ENCODE measurements at regions not wholly inside any gene's neighbourhood (a gene's known extent, or its start where the extent isn't known, plus 50 kb on each side); places are given as distances from the start of the nearest gene placed in this dataset.

DNA sequence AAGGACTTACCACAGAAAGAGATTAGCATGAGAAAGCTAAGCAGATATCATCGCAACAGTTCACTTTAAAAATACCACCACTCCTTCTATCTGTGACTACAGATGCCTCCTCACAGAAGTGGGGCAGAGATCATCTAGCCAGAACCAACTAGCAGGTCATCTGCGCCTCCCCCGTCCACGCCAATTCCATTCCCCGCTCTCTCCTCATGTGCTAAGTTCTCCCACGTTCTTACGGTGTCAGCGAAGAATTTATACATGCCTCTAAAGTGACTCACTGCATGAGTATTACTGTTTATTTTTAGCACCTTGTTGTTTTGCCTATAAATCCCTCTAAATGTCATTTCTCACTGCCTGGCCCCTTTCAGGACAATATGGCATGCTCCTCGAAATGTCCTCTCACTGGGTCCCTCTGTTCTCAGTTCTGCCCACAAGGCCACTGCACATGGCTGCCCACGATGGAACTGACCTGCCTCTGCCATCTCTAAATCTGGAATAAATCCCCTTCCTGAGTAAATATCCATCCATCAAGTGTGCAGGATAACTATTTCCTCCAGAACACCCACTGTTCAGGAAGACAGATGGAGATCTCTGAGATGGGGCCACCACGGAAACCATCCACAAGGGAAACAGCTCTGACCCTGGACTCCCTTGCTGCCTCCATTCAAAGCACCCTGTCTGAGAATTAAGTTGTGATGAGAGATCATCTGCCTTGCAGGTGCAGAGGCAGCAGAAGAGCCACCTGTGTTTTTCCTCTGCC lies 137.7 kb downstream of the IRS1 start:
- Mint-ChIP-seq H3K27me3 (peaks cover 10% of the 10 kb centered on the region), H3K9me3 (no peaks in the 10 kb centered on the region), H3K36me3 (ENCODE audit: low read depth) (no peaks in the 10 kb centered on the region), H3K27ac (no peak overlapping the region), H3K4me1 (peaks cover 1% of the 10 kb centered on the region), H3K4me3 (no peak overlapping the region)
- ChIA-PET CTCF (no interaction called here), POLR2A (no interaction called here)
- DNase-seq: no peak

DNA sequence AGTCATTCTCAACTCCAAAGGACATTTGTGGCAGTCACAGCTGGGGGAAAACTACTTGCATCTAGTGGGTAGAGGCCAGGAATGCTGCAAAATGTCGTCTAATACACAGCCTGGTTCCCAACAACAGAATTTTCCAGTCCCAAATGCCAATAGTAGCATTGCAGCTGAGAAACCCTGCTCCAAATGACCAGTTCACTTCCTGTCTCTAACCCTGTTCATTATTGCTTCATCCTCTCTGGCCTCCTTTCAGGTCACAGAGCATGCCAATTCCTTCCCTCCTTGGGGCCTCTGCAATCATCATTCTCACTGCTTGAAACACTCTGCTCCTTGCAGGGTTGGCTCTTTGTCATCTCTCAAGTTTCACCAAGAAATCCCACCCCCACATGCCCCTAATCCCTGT lies 139.1 kb downstream of the IRS1 start:
- H3K4me1 Mint-ChIP-seq: peaks cover 7% of the 10 kb centered on the region
- peaks cover 10% of the 10 kb centered on the region for H3K27me3 Mint-ChIP-seq
- ChIA-PET POLR2A (no interaction called here), CTCF (interaction anchor here (1.1 kb wide), 1 partner anchor 8 kb away, joined by 5 read pairs; no protein-coding TSS in a partner anchor)
- H3K9me3 Mint-ChIP-seq: no peaks in the 10 kb centered on the region
- no peak overlapping the region for H3K4me3 Mint-ChIP-seq
- no peaks in the 10 kb centered on the region for H3K36me3 Mint-ChIP-seq (ENCODE audit: low read depth)
- no peak overlapping the region for H3K27ac Mint-ChIP-seq
- DNase-seq: no peak

DNA sequence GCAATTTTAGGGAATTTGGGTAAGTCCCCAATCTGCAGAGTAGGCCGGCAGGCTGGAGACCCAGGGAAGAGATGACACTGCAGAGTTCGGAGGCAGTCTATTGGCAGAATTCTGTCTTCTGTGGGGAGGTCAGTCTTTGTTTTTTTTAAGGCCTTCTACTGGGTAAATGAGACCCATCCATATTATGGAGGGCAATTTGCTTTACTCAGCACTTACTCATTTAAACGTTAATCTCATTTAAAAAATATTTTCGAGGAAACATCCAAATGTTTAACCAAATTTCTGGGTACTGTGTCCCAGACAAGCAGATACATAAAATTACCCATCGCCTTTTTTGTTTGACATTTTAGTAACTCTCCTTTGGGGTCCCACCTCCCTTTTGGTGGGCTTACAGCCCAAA lies 139.5 kb downstream of the IRS1 start:
- DNase-seq: no peak
- peaks cover 6% of the 10 kb centered on the region for H3K27me3 Mint-ChIP-seq
- no peak overlapping the region for H3K4me3 Mint-ChIP-seq
- POLR2A ChIA-PET: no interaction called here
- peaks cover 7% of the 10 kb centered on the region for H3K4me1 Mint-ChIP-seq
- H3K36me3 Mint-ChIP-seq (ENCODE audit: low read depth): peaks cover 1% of the 10 kb centered on the region
- H3K9me3 Mint-ChIP-seq: no peaks in the 10 kb centered on the region
- CTCF ChIA-PET: interaction anchor here (1.1 kb wide), 1 partner anchor 8 kb away, joined by 5 read pairs; no protein-coding TSS in a partner anchor
- no peak overlapping the region for H3K27ac Mint-ChIP-seq

DNA sequence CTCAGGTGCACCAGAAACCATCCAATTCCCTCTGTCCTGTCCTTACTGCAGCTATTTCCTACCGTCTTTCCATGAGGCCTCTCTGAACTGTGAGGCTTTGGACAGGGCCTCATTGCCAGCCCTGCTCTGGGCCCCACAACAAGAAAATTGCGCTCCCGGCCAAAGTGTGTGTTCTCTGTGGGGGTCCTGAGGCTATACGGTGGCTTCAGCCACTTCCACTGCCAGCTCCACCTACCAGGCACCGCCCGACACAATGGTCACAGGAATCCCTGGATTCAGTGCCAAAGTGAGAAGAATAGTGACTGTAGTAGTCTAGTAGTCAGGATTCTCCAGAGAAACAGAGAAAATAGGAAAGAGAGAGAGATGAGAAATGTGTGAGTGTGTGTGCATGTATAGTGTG lies 140.2 kb downstream of the IRS1 start:
- H3K27ac Mint-ChIP-seq: no peak overlapping the region
- H3K27me3 Mint-ChIP-seq: peaks cover 4% of the 10 kb centered on the region
- peaks cover 9% of the 10 kb centered on the region for H3K4me1 Mint-ChIP-seq
- no peak overlapping the region for H3K4me3 Mint-ChIP-seq
- peaks cover 1% of the 10 kb centered on the region for H3K36me3 Mint-ChIP-seq (ENCODE audit: low read depth)
- ChIA-PET POLR2A (no interaction called here), CTCF (no interaction called here)
- DNase-seq: no peak
- peaks cover 3% of the 10 kb centered on the region for H3K9me3 Mint-ChIP-seq

DNA sequence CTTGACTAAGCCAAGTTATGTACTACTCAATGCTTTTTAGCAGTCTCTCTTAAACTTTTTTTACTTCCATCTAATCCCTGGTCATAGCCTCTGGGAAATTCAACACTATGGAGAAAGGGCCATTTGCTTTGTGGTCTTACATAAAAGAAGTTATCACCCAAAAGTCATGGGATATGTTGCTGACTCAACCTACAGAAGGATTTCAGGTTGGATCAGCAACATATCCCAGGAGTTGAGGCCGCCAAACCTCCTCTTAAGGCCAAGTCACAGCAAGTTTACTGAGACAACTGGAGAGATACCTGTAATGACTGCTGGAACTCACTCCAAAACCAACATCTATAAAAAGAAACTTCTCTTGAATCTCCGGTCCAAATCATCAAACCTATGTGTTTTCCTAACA lies 141.1 kb downstream of the IRS1 start:
- Mint-ChIP-seq H3K27me3 (peaks cover 4% of the 10 kb centered on the region), H3K27ac (no peak overlapping the region), H3K4me1 (peaks cover 13% of the 10 kb centered on the region), H3K9me3 (peaks cover 3% of the 10 kb centered on the region), H3K36me3 (ENCODE audit: low read depth) (peaks cover 1% of the 10 kb centered on the region), H3K4me3 (no peak overlapping the region)
- ChIA-PET POLR2A (no interaction called here), CTCF (no interaction called here)
- DNase-seq: no peak

DNA sequence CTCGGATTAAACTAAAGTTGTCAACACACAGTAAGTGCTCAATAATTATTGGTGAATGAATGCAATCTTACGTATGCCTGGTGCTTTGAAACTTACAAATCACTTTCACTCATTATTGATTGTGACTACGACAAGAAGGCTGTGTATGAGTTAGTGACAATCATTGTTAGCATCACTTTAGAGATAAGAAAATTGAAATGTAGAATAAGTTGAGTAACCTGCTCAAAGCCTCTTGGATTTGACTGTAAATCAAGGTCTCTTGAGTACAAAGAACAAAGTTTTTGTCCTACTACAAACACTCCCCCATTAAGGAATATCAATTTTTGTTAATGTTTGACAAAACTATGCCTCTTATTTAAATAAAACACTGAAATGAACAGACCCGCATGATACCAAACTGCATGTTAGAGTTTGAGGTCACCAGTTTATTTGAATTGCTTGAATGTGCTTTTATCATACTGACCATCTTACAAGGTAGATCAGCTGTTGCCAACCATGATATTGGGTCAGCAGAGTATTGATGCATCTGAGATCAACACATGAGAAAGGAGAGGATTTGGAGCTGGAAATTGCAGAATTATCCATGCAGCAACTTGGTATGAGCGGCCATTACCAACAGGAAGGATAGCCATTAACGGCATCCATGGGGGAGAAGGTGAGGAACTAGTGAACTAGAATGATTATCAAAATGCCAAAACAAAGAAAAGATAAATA lies 142.1 kb downstream of the IRS1 start:
- ChIA-PET CTCF (no interaction called here), POLR2A (no interaction called here)
- no peak overlapping the region for H3K27ac Mint-ChIP-seq
- H3K9me3 Mint-ChIP-seq: peaks cover 3% of the 10 kb centered on the region
- DNase-seq: no peak
- no peak overlapping the region for H3K4me3 Mint-ChIP-seq
- H3K36me3 Mint-ChIP-seq (ENCODE audit: low read depth): peaks cover 1% of the 10 kb centered on the region
- H3K4me1 Mint-ChIP-seq: peaks cover 21% of the 10 kb centered on the region
- H3K27me3 Mint-ChIP-seq: peaks cover 4% of the 10 kb centered on the region

DNA sequence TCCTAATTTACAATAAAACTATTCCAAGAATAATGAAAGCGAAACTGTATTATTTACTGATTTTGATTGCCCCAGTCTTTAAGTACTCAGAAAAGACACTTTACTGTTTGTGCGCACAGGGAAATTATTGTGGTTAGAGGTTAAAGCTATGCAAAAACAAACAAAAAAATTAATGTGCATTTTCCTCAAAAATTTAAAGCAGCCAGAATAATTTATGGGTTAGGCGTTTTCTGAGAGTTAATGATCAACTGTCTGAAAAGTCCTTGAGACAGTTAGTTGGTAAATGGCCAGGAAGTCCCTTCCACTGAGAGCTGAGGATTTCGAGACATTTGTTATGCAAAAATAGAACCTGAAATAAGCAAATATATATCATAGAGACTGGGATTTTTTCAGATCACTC lies 143.3 kb downstream of the IRS1 start:
- Mint-ChIP-seq H3K9me3 (peaks cover 3% of the 10 kb centered on the region), H3K4me1 (peaks cover 32% of the 10 kb centered on the region), H3K36me3 (ENCODE audit: low read depth) (peaks cover 1% of the 10 kb centered on the region), H3K27me3 (peaks cover 4% of the 10 kb centered on the region), H3K4me3 (no peak overlapping the region), H3K27ac (no peak overlapping the region)
- POLR2A ChIA-PET: no interaction called here
- no peak for DNase-seq
- CTCF ChIA-PET: interaction anchor here (0.6 kb wide), 1 partner anchor 252 kb away, joined by 3 read pairs; no protein-coding TSS in a partner anchor

DNA sequence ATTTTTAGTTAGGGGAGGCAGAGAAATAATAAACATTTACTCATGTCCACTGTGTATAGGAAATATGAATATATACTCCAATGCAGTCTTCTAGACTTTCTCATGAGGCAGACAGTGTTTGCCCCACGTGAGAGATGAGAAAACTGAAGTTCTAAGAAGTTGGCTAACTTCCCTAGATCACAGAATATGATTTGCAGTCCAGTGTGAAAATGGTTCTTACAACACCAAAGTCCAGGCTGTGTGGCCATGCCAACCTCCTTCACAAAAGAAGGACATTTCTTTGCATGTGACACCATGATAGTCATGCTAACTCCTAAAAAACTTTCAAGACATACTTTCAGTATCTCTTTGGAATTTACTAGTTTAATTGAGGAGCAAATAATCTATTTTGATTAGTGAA lies 143.7 kb downstream of the IRS1 start:
- H3K4me1 Mint-ChIP-seq: peaks cover 37% of the 10 kb centered on the region
- peaks cover 4% of the 10 kb centered on the region for H3K27me3 Mint-ChIP-seq
- H3K9me3 Mint-ChIP-seq: peaks cover 3% of the 10 kb centered on the region
- H3K36me3 Mint-ChIP-seq (ENCODE audit: low read depth): peaks cover 1% of the 10 kb centered on the region
- ChIA-PET POLR2A (no interaction called here), CTCF (interaction anchor here (0.6 kb wide), 1 partner anchor 253 kb away, joined by 3 read pairs; no protein-coding TSS in a partner anchor)
- no peak overlapping the region for H3K4me3 Mint-ChIP-seq
- no peak overlapping the region for H3K27ac Mint-ChIP-seq
- no peak for DNase-seq

DNA sequence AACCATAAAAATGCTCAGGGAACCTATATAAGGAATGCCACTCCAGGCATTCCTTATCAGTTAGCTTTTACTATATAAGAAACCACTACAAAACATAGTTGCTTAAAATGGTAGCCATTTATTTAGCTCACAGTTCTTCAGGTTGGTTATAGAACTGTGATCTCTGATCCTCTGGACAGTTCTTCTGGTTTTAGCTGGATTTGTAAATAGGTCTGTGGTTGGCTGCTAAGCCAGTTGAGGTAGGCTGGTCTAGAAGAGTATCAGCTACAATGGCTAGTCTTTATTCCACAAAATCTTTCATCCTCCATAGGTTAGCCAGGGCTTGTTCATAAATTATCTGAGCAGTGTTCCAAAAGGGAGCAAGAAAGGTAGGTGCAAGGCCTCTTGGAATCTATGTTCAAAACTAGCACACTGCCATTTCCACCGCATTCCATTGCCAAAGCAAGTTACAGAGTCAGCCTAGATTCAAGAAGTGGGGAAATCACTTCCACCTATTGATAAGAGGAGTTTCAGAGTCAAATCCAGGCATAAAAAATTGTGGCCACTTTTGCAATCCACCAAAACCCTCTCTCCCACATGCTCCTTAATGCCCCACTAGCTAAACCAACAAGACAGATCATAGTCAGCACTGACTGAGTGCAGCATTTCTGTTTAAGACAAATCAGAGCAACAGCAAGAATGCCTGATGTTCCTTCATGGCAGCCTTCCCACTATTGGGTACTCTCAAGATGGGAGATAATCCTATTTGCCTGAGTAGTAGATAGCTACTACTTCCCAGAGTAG lies 146.4 kb downstream of the IRS1 start:
- peaks cover 17% of the 10 kb centered on the region for H3K9me3 Mint-ChIP-seq
- H3K27ac Mint-ChIP-seq: no peak overlapping the region
- no peak overlapping the region for H3K4me3 Mint-ChIP-seq
- H3K4me1 Mint-ChIP-seq: peaks cover 55% of the 10 kb centered on the region
- peaks cover 4% of the 10 kb centered on the region for H3K27me3 Mint-ChIP-seq
- H3K36me3 Mint-ChIP-seq (ENCODE audit: low read depth): peaks cover 21% of the 10 kb centered on the region
- ChIA-PET POLR2A (no interaction called here), CTCF (interaction anchor here (1.2 kb wide), 1 partner anchor 68 kb away, joined by 3 read pairs; no protein-coding TSS in a partner anchor)
- DNase-seq: no peak

DNA sequence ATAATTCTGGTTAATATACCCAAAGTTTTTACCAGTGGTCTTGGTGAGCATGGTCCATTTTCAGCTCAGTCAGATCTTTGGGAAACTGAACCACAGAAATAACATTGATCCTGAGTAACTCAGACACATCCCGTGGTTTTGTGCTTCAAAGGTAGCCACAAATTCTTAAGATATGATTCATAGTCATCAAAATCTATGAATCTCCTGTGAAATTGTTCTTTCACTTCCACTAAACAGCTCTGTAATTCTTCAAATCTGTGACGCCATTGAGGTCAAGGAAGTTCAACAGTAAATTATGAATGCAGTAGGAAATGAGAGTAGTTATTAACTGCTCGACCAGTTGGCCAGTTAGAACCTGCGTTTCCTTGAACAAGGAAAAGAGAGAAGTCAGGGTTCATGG lies 147.3 kb downstream of the IRS1 start:
- Mint-ChIP-seq H3K27me3 (no peaks in the 10 kb centered on the region), H3K4me3 (no peak overlapping the region), H3K9me3 (peaks cover 18% of the 10 kb centered on the region), H3K4me1 (peaks cover 55% of the 10 kb centered on the region), H3K27ac (peak overlapping the region; percentile 26), H3K36me3 (ENCODE audit: low read depth) (peaks cover 21% of the 10 kb centered on the region)
- no peak for DNase-seq
- ChIA-PET CTCF (interaction anchor here (0.6 to 1.3 kb wide), 3 partner anchors 8 to 85 kb away, joined by 3 to 5 read pairs (median 4); no protein-coding TSS in a partner anchor), POLR2A (no interaction called here)

DNA sequence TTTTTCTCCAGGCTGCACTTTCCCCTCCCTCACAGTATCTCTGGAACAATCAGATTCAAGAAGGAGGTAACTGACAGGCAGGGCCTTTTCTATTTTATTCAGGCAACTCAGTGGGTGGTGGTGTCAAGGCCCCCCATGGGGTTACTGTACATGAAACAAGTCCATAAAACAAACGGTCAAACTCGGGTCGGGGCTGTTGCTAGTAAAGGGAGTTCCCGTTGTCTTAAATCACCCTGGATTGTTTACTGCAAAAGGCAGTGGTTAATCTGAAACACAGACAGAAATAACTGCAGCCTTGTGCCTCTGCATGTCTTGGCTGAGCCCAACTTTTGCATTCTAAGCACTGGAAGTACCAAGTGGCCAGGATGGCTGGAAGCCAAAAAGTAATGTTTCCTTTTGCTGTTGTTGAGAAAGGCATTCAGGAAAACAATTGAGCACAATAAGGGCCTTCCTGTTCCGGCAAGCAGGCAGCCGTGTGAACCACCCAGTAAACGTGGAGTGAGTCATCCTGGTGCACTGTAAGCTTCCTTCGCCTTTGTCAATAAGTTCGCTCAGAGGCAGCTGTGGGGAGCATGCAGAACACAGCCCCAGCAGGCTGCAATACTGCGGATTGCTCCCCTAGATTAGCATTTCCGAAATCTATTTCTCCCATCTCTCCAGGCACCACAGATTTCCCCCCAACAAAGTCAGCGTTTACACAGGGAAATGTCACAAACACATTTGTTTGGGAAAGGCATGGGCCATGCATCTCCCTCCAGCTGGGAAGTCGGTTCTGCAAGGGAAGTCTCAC lies 149.6 kb downstream of the IRS1 start:
- CTCF ChIA-PET: no interaction called here
- Mint-ChIP-seq H3K4me1 (peaks cover 49% of the 10 kb centered on the region), H3K4me3 (no peak overlapping the region), H3K9me3 (peaks cover 21% of the 10 kb centered on the region), H3K27ac (peak overlapping the region; percentile 93), H3K27me3 (no peaks in the 10 kb centered on the region), H3K36me3 (ENCODE audit: low read depth) (peaks cover 20% of the 10 kb centered on the region)
- POLR2A ChIA-PET: no interaction called here
- peak; percentile 64 for DNase-seq

DNA sequence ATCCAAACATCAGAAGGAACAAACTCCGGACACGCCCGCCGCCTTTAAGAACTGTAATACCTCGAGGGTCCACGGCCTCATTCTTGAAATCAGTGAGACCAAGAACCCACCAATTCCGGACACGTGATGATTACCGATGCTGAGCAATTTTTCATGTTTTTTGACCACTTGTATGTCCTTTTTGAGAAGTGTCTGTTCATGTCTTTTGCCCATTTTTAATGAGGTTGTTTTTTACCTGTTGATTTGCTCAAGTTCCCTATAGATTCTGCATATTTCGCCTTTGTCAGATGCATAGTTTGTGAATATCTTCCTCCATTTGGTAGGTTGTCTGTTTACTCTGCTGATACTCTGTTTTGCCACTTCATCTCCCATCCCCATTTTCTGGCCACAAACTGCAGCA lies 150.4 kb downstream of the IRS1 start:
- ChIA-PET POLR2A (no interaction called here), CTCF (no interaction called here)
- peaks cover 20% of the 10 kb centered on the region for H3K36me3 Mint-ChIP-seq (ENCODE audit: low read depth)
- H3K27me3 Mint-ChIP-seq: peaks cover 4% of the 10 kb centered on the region
- peaks cover 18% of the 10 kb centered on the region for H3K9me3 Mint-ChIP-seq
- peaks cover 46% of the 10 kb centered on the region for H3K4me1 Mint-ChIP-seq
- H3K4me3 Mint-ChIP-seq: no peak overlapping the region
- DNase-seq: no peak
- H3K27ac Mint-ChIP-seq: peak overlapping the region; percentile 93

All from activated CD4-positive, alpha-beta T cell treated with anti-CD3 and anti-CD28 coated beads, Interleukin-2, amount 10 ng/mL, durations not matched to agents 7 days and 5 days (primary cell).